Cortex of kidney (tissue), 1 donor: ENCODE measurements at regions not wholly inside any gene's neighbourhood (a gene's known extent, or its start where the extent isn't known, plus 50 kb on each side); places are given as distances from the start of the nearest gene placed in this dataset.
"Not testable (repeated sequence)": the region's sequence is repeated elsewhere in the genome, so short reads cannot be mapped to it uniquely, and the experiment has no call there.

Experiments
- DNase-seq: peaks from one replicate; lab custom pipeline; 2025; lab: John Stamatoyannopoulos, UW

DNA sequence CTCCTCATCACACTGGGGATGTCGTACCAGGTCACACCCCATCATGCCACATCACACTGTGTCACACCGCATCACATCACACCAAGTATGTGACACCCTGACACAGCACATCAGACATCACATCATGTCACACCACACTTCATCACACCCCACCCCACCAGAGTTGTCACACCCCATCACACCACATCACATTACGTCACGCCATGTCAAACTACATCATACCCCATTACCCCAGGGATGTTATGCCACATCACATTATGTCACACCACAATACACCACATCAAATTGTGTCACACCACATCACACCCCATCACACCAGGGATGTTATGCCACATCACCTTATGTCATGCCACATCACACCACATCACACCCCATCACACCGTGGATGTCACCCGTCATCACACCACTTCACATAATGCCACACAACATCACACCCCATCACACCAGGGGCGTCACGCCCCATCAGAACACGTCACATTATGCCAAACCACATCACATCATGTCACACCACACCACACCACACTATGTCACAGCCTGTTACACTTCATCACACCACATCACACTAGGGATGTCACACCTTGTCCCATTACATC is 133.6 kb downstream of the TMEM121 start:
- no peak for DNase-seq

DNA sequence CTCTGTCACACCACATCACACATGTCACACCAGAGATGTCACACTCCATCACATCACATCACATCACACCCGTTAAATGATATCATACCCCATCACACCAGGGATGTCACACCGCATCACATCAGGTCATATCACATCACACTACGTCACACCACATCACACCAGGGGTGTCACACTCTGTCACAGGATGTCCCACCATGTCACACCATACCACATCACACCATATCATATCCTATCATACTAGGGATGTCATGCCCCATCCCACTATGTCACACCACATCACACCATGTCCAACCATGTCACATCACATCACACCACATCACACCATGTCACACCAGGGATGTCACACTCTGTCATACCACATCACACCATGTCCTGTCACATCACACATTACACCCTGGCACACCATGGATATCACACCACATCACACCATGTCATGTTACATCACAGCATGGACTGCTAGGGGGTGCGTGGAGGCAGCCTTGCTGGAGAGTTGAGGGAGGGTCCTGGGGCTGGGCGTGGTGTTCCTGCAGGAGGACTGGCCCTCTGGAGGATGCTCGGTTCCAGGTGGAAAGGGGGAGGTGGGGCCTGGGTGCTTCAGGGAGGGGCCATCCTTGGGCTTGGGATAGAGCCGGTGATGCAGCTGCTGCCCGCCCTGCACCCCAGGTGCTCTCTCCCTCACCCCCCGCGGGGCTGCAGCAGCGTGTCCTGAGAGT is 134.6 kb downstream of the TMEM121 start:
- DNase-seq, result no peak

DNA sequence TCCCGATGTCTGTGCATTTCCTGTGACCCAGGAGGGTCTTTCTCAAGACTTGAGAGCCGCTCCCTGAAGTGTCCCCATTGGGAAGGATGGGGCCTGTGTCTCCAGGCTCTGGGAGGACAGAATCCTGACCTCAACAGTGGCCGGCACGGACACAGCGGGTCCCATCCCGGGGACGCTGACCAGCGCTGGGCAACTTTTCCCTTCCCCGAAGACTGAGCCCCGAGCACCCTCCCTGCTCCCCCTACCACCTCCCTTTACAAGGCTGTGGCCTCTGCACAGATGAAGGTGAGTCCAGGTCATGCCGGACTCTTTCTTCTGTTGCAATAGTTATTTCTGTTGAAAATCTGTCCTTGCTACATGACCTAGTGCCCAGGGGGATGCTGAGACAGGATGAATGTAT is 135.7 kb downstream of the TMEM121 start:
- DNase-seq, result not testable (repeated sequence)

- DNase-seq, result not testable (repeated sequence)
These were observed 136.2 kb downstream of the TMEM121 start for GRCh38 chr14:105662592-105662991.

DNA sequence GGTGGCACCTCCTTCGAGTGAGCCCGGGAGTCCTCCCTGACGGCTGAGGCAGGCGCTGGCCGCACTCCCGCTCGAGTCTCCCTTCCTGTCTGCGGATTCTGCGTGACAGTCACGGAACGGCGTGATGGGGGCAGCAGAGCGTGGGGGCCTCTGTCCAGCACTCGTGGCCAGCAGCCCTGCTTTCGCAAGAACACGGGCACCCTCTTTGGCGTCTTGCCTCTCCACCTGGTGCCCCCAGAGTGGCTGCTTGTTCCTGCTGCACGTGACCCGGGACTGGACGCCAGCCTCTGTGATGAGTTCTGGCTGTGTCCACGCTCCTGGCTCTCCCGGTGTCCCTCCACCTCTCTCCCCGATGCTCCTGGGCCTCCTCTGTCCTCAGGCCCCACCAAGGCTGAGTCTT is 136.9 kb downstream of the TMEM121 start:
- DNase-seq, result not testable (repeated sequence)

GRCh38 chr14:105663818-105664596 is 137.6 kb downstream of the TMEM121 start:
- DNase-seq, result not testable (repeated sequence)

DNA sequence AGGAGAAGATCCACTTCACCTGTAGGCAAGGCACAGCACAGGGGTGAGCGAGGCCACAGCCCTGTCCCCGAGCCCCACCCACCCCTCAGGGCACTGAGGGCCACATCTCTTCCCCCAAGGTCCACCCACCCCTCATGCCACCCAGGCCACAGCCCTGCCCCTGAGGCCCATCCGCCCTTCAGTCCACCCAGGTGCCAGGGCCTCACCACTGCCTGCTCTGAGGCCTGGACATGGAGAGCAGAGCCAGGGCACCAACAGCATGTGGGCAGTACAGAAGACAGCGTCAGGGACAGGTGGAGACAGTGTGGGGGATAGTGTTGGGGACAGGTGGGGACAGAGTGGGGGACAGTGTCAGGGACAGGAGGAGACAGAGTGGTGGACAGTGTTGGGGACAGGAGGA is 138.3 kb downstream of the TMEM121 start:
- no peak for DNase-seq

DNA sequence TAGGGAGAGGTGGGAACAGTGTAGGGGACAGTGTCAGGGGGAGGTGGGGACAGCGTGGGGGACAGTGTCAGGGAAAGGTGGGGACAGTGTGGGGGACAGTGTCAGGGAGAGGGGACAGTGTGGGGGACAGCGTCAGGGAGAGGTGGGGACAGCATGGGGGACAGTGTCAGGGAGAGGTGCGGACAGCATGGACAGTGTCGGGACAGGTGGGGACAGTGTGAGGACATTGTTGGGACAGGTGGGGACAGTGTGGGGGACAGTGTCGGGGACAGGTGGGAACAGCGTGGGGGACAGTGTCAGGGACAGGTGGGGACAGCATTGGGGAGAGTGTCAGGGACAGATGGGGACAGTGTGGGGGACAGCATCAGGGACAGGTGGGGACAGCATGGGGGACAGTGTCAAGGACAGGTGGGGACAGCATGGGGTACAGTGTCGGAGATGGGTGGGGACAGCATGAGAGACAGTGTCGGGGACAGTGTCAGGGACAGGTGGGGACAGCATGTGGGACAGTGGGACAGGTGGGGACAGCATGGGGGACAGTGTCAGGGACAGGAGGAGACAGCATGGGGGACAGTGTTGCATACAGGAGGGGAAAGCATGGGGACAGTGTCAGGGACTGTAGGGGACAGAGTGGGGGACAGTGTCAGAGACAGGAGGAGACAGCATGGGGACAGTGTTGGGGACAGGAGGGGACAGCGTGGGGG is 139.0 kb downstream of the TMEM121 start:
- DNase-seq, result no peak

GRCh38 chr14:105665951-105666277 is 139.5 kb downstream of the TMEM121 start:
- no peak for DNase-seq

DNA sequence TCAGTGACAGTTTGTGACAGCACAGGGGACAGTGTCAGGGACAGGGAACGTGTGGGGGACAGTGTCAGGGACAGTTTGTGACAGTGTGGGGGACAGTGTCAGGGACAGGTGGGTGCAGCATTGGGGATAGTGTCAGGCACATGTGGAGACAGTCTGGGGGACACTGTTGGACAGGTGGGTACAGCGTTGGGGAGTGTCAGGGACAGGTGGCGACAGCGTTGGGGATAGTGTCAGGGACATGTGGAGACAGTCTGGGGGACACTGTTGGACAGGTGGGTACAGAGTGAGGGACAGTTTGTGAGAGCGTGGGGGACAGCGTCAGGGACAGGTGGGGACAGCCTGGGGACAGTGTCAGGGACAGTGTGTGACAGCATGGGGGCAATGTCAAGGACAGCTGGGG is 140.0 kb downstream of the TMEM121 start:
- no peak for DNase-seq

DNA sequence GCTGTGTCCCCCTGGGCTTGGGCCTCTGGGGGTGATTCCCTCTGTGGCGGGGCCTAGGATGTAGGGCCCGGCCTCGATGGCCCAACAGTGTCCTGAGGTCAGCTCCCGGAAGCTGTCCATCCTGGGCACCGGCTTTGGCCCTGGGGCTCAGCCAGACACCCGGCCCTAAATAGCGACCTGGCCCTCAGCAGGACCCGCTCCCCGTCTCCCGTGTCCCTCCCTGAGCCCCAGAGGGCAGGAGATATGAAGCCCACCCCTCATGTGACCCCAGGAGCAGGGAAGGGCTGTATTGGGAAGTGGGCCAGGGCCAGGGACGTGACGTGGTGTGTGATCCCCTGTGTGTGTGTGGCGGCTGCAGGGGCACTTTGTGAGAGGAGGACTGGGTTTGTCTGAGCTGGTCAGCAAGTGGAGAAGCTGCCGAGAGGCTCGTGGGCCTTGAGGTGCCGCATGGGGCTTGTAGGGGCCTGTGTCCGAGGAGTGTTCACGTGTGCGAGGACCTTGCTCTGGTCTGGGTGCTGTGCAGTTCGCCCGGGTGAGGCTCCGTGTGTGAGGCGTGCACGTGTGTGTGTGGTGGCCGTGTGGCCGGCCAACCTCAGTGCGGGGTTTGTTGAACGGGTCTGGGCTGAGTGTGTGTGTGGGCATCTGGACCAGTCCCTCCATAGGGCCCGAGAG is 140.7 kb downstream of the TMEM121 start:
- DNase-seq, result not testable (repeated sequence)

DNA sequence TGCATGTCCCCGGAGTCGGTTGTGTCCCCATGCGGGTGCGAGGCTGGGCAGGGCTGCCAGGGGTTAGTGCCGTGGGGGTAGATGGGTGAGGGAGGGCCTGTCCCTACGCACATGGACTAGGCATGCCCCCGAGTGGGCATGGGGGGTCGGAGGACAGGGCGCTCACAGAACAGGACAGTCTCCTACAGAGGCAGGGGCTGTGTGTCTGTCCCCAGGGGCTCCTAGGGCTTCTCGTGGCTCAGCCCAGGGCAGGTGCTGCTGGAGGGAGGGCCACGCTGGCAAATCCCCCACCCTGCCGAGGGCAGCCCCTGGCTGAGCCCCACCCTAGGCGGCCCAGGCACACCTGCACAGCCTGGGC is 141.3 kb downstream of the TMEM121 start:
- not testable (repeated sequence) for DNase-seq

- not testable (repeated sequence) for DNase-seq
These were observed 141.6 kb downstream of the TMEM121 start for GRCh38 chr14:105668021-105668420.

DNA sequence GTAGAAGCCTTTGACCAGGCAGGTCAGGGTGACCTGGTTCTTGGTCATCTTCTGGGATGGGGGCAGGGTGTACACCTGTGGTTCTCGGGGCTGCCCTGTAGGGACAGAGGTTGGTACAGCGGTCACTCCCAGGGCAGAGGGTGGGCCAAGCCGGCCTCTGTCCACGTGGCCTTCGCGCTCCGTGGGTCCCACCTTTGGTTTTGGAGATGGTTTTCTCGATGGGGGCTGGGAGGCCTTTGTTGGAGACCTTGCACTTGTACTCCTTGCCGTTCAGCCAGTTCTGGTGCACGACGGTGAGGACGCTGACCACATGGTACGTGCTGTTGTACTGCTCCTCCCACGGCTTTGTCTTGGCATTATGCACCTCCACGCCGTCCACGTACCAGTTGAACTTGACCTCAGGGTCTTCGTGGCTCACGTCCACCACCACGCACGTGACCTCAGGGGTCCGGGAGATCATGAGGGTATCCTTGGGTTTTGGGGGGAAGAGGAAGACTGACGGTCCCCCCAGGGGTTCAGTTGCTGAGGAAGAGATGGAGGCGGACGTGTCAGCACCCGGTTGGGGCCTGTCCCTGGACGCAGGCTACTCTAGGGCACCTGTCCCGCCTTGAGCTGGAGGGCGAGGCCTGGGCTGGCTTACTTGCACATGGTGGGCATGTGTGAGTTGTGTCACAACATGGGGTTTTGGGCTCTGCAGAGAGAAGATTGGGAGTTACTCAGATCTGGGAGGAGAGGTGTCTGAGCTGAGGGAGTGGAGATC is 142.3 kb downstream of the TMEM121 start:
- not testable (repeated sequence) for DNase-seq

DNA sequence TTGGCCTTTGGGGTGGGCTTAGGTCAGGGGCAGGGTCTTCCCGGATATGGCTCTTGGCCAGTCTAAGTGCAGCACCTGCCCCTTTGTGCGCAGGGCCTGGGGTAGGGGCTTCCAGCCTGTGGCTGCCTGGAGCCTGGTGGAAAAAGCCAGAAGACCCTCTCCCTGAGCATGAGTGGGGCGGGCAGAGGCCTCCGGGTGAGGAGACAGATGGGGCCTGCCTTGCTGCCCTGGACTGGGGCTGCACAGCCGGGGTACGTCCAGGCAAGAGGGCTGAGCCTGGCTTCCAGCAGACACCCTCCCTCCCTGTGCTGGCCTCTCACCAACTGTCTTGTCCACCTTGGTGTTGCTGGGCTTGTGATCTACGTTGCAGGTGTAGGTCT is 142.8 kb downstream of the TMEM121 start:
- DNase-seq, result not testable (repeated sequence)

DNA sequence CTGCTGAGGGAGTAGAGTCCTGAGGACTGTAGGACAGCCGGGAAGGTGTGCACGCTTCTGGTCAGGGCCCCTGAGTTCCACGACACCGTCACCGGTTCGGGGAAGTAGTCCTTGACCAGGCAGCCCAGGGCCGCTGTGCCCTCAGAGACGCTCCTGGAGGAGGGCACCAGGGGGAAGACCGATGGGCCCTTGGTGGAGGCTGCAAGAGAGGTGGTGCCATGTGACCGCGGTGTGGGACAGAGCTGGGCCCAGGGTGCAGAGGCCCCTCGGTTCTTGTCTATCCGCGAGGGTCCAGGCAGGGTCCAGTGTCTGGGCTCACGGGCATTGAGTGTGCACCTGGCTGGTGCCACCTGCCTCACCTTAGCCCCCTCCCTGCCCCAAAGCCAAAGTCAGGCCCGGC is 143.3 kb downstream of the TMEM121 start:
- DNase-seq, result not testable (repeated sequence)

- not testable (repeated sequence) for DNase-seq
These were observed 146.2 kb downstream of the TMEM121 start for GRCh38 chr14:105672450-105673200.

GRCh38 chr14:105675433-105675832 is 149.1 kb downstream of the TMEM121 start:
- DNase-seq, result not testable (repeated sequence)

- DNase-seq, result not testable (repeated sequence)
These were observed 149.7 kb downstream of the TMEM121 start for GRCh38 chr14:105675905-105676670.

DNA sequence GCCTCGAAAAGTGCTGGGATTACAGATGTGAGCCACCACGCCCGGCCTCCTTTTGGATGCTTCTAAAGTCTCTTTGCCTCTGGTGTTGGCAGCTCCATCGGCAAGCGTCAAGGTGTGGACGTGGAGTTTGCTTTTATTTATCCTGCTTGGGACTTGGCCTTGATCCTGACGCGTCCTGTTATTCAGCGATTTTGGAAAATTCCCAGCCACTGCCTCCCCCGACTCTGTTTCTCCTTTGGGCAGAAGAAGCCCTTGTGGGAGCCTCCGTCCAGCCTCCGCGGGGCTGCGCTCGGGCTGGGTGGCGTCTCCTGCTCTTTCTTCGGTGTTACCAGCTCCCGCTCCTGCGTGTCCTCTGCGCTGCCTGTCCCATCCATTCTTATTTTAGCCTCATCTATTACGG is 151.7 kb downstream of the TMEM121 start:
- not testable (repeated sequence) for DNase-seq
